ENCODE measurements at regions not wholly inside any gene's neighbourhood (a gene's known extent, or its start where the extent isn't known, plus 50 kb on each side); places are given as distances from the start of the nearest gene placed in this dataset.

- intact Hi-C loops (cut with DNase I), result no loop called here
- no peak for DNase-seq (ENCODE audit: extremely low spot score in 2 of 2)
- Histone ChIP-seq H3K27ac (no peak overlapping the region), H3K4me3 (no peak overlapping the region), H3K36me3 (no peaks in the 10 kb centered on the region), H3K27me3 (no peaks in the 10 kb centered on the region), H3K4me1 (no peaks in the 10 kb centered on the region), H3K9me3 (no peaks in the 10 kb centered on the region)
- TF ChIP-seq POLR2AphosphoS5 (IDR thresholded peaks at IDR 0.05; ENCODE audit: insufficient read depth in 1 of 2, low read depth in 1 of 2) (no peak), POLR2A (IDR thresholded peaks at IDR 0.05) (no peak), CTCF (IDR thresholded peaks at IDR 0.05) (no peak)
Measured at GRCh38 chr6:84348801-84349200, 121.4 kb upstream of the CEP162 start.

GRCh38 chr6:84346372-84346771, 118.9 kb upstream of the CEP162 start:
- Histone ChIP-seq H3K36me3 (no peaks in the 10 kb centered on the region), H3K4me1 (no peaks in the 10 kb centered on the region), H3K4me3 (no peak overlapping the region), H3K27ac (no peak overlapping the region), H3K27me3 (no peaks in the 10 kb centered on the region), H3K9me3 (no peaks in the 10 kb centered on the region)
- intact Hi-C loops (cut with DNase I), result no loop called here
- TF ChIP-seq POLR2A (IDR thresholded peaks at IDR 0.05) (no peak), CTCF (IDR thresholded peaks at IDR 0.05) (no peak), POLR2AphosphoS5 (IDR thresholded peaks at IDR 0.05; ENCODE audit: insufficient read depth in 1 of 2, low read depth in 1 of 2) (no peak)
- no peak for DNase-seq (ENCODE audit: extremely low spot score in 2 of 2)

GRCh38 chr6:84344005-84344404, 116.6 kb upstream of the CEP162 start:
- no peak for DNase-seq (ENCODE audit: extremely low spot score in 2 of 2)
- H3K9me3 ChIP-seq, result no peaks in the 10 kb centered on the region
- H3K27ac ChIP-seq, result no peak overlapping the region
- intact Hi-C loops (cut with DNase I), result no loop called here
- no peaks in the 10 kb centered on the region for H3K4me1 ChIP-seq
- no peaks in the 10 kb centered on the region for H3K27me3 ChIP-seq
- no peak overlapping the region for H3K4me3 ChIP-seq
- no peak for TF ChIP-seq POLR2A (IDR thresholded peaks at IDR 0.05)
- no peak for TF ChIP-seq CTCF (IDR thresholded peaks at IDR 0.05)
- no peak for TF ChIP-seq POLR2AphosphoS5 (IDR thresholded peaks at IDR 0.05; ENCODE audit: insufficient read depth in 1 of 2, low read depth in 1 of 2)
- H3K36me3 ChIP-seq, result no peaks in the 10 kb centered on the region

GRCh38 chr6:84340422-84340821, 113.0 kb upstream of the CEP162 start:
- H3K36me3 ChIP-seq, result no peaks in the 10 kb centered on the region
- H3K27me3 ChIP-seq, result no peaks in the 10 kb centered on the region
- H3K4me1 ChIP-seq, result no peaks in the 10 kb centered on the region
- H3K4me3 ChIP-seq, result no peak overlapping the region
- DNase-seq (ENCODE audit: extremely low spot score in 2 of 2), result no peak
- intact Hi-C loops (cut with DNase I), result no loop called here
- H3K9me3 ChIP-seq, result no peaks in the 10 kb centered on the region
- TF ChIP-seq CTCF (IDR thresholded peaks at IDR 0.05) (no peak), POLR2A (IDR thresholded peaks at IDR 0.05) (no peak), POLR2AphosphoS5 (IDR thresholded peaks at IDR 0.05; ENCODE audit: insufficient read depth in 1 of 2, low read depth in 1 of 2) (no peak)
- H3K27ac ChIP-seq, result no peak overlapping the region

- H3K27ac ChIP-seq, result no peak overlapping the region
- intact Hi-C loops (cut with DNase I), result no loop called here
- H3K9me3 ChIP-seq, result no peaks in the 10 kb centered on the region
- no peak overlapping the region for H3K4me3 ChIP-seq
- no peak for DNase-seq (ENCODE audit: extremely low spot score in 2 of 2)
- TF ChIP-seq CTCF (IDR thresholded peaks at IDR 0.05) (no peak), POLR2AphosphoS5 (IDR thresholded peaks at IDR 0.05; ENCODE audit: insufficient read depth in 1 of 2, low read depth in 1 of 2) (no peak), POLR2A (IDR thresholded peaks at IDR 0.05) (no peak)
- H3K4me1 ChIP-seq, result no peaks in the 10 kb centered on the region
- no peaks in the 10 kb centered on the region for H3K36me3 ChIP-seq
- no peaks in the 10 kb centered on the region for H3K27me3 ChIP-seq
Measured at GRCh38 chr6:84333842-84334241, 106.4 kb upstream of the CEP162 start.
